GM12875 (cell line): ENCODE measurements at regions not wholly inside any gene's neighbourhood (a gene's known extent, or its start where the extent isn't known, plus 50 kb on each side); places are given as distances from the start of the nearest gene placed in this dataset.

Source experiments
- H3K4me3 ChIP-seq: one replicate; pipeline ENCODE4 v1.5.1; 2011; ENCODE audit warnings: low read depth, low read length, control low read depth
- CTCF ChIP-seq: IDR thresholded peaks from 2 replicates; pipeline ENCODE4 v1.5.1; 2011; ENCODE audit warnings: low read depth, mild to moderate bottlenecking, control low read depth, inconsistent platforms, low read length, moderate library complexity, borderline replicate concordance; ENCODE audit not compliant: insufficient read depth

GRCh38 chr13:111036665-111037064 lies 78.4 kb upstream of the ARHGEF7 start:
- no peak for TF ChIP-seq CTCF

GRCh38 chr13:111035861-111036260 lies 79.2 kb upstream of the ARHGEF7 start:
- H3K4me3 ChIP-seq: no peak overlapping the region
- no peak for TF ChIP-seq CTCF

More at GRCh38 chr13:111036665-111037064, 78.4 kb upstream of the ARHGEF7 start:
- H3K4me3 ChIP-seq: no peak overlapping the region

GRCh38 chr13:111034811-111035210 lies 80.3 kb upstream of the ARHGEF7 start:
- no peak for TF ChIP-seq CTCF

GRCh38 chr13:111033172-111034130 lies 81.7 kb upstream of the ARHGEF7 start:
- TF ChIP-seq CTCF: no peak
- no peak overlapping the region for H3K4me3 ChIP-seq

More at GRCh38 chr13:111034811-111035210, 80.3 kb upstream of the ARHGEF7 start:
- H3K4me3 ChIP-seq: no peak overlapping the region

DNA sequence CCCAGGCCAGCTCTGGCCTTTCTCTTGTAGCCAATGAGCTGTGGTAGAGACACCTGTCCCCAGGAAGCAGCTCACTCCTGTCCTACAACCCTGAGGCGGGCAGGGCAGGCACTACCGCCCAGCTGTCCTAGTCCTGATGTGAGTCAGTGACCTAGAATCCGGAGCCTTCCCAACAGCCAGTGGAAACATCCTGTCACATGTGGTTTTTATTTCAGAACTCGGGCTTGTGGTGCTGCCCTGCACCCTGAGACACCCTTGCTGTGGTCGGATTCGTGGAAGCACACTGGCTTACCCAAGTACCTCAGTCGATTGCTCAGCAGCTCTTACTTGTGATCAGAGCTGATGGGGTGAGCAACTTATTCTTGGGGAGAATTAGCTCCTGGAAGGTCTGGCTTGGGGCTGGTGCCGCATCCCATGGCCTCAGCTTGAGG lies 83.6 kb upstream of the ARHGEF7 start:
- no peak overlapping the region for H3K4me3 ChIP-seq
- TF ChIP-seq CTCF: no peak

GRCh38 chr13:111029957-111030609 lies 85.0 kb upstream of the ARHGEF7 start:
- H3K4me3 ChIP-seq: no peak overlapping the region
- TF ChIP-seq CTCF: no peak
